Activated naive CD4-positive, alpha-beta T cell treated with anti-CD3 and anti-CD28 coated beads for 36 hours (primary cell): ENCODE measurements at regions not wholly inside any gene's neighbourhood (a gene's known extent, or its start where the extent isn't known, plus 50 kb on each side); places are given as distances from the start of the nearest gene placed in this dataset.
"Not testable (repeated sequence)": the region's sequence is repeated elsewhere in the genome, so short reads cannot be mapped to it uniquely, and the experiment has no call there.

Experiments
- CTCF ChIA-PET: fragments of 350-600 bp; sonication (Branson Sonifier 250); formaldehyde crosslinking; loops from one replicate; lab custom pipeline; 2021; ENCODE audit warnings: antibody characterized with exemption; lab: Charles Lee
- DNase-seq: peaks from one replicate; pipeline ENCODE4 v3.0.0-alpha.2; 2020
- H3K27ac Mint-ChIP-seq: one replicate; pipeline ENCODE4 v1.8.0; 2021; ENCODE audit warnings: mild to moderate bottlenecking, mixed read lengths
- H3K27me3 Mint-ChIP-seq: one replicate; pipeline ENCODE4 v1.8.0; 2021; ENCODE audit warnings: low read depth, mixed read lengths
- H3K36me3 Mint-ChIP-seq: one replicate; pipeline ENCODE4 v1.8.0; 2021; ENCODE audit warnings: low read depth, mixed read lengths
- H3K4me1 Mint-ChIP-seq: one replicate; pipeline ENCODE4 v1.8.0; 2021; ENCODE audit warnings: low read depth, mixed read lengths
- H3K4me3 Mint-ChIP-seq: one replicate; pipeline ENCODE4 v1.8.0; 2021; ENCODE audit warnings: mild to moderate bottlenecking, moderate library complexity, mixed read lengths
- H3K9me3 Mint-ChIP-seq: one replicate; pipeline ENCODE4 v1.8.0; 2021; ENCODE audit warnings: mixed read lengths
- intact Hi-C: fragments of 100-400 bp; cut with micrococcal nuclease; formaldehyde crosslinking; loops from one replicate; pipeline ENCODE4 v1.15.1; 2023

DNA sequence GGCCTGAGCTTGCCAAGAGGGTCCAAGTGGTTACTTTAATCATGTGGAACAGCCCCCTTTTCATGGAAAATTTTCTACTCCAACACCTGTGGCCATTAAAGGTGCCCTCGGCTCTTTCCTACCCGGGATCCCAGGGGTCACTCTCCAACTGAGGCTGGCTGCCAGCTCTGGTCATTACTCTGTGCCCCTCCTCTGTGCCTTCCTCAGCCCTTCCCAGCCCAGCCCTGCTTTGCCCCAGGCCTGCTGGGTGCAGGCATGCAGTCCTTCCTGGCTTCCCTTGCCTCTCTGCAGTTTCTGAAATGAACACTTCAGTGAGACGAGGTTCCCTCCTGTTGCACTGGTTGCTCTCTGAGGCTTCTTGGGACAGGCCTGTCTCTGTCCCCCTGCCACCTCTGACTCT lies 951.1 kb upstream of the ZNF722 start:
- H3K9me3 Mint-ChIP-seq, result peaks cover 17% of the 10 kb centered on the region
- H3K36me3 Mint-ChIP-seq, result no peaks in the 10 kb centered on the region
- intact Hi-C loops, result no loop called here
- no peaks in the 10 kb centered on the region for H3K27me3 Mint-ChIP-seq
- H3K4me1 Mint-ChIP-seq, result no peaks in the 10 kb centered on the region
- H3K4me3 Mint-ChIP-seq, result no peak overlapping the region
- DNase-seq, result no peak
- CTCF ChIA-PET, result no interaction called here
- no peak overlapping the region for H3K27ac Mint-ChIP-seq

DNA sequence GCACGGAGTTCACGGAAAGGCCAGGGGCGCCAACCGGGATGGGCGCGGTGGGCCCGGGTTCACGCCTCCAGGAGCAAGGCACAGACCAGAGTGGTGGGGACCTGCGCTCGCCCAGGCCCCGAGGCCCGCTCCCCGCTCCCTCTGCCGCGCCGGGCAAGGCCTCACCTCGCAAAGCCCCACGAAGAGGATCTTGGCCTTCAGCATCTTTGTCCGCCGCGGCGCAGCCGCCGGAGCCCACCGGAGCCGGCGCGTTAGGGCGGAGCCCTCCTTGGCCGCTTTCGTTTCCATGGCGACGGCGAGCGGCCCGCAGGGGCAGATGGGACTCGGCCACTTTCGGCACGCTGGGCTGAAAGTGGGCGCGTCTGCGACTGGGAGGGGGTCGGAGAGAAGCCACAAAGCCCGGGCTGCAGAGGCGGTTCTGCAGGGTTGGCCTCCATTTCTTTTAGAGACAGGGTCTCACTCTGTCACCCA lies 944.4 kb upstream of the ZNF722 start:
- Mint-ChIP-seq H3K27ac (no peak overlapping the region), H3K4me3 (no peak overlapping the region), H3K4me1 (no peaks in the 10 kb centered on the region), H3K27me3 (no peaks in the 10 kb centered on the region), H3K9me3 (peaks cover 17% of the 10 kb centered on the region), H3K36me3 (peaks cover 1% of the 10 kb centered on the region)
- no peak for DNase-seq
- intact Hi-C loops, result no loop called here
- CTCF ChIA-PET, result no interaction called here

DNA sequence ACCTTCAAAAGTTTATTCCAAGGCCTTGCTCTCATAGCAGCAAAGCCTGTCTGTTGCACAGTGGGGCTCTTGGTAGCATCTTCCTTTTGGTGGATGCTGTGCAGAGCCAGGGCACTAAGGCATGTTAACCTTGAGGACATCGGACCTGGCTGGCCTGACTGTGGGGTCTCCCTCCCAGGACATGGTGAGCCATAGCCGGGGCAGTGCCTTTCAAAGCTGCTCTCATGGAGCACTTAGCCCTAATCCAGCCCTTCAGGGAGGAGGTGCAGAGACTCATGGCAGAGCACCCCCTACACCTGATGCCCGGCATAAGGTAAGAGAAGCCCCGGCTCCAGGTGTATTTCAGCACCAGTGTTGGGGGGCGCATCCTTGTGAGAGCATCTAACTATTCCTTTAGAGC lies 941.4 kb upstream of the ZNF722 start:
- no peak for DNase-seq
- H3K4me1 Mint-ChIP-seq, result no peaks in the 10 kb centered on the region
- no peaks in the 10 kb centered on the region for H3K27me3 Mint-ChIP-seq
- no peak overlapping the region for H3K4me3 Mint-ChIP-seq
- peaks cover 8% of the 10 kb centered on the region for H3K9me3 Mint-ChIP-seq
- H3K36me3 Mint-ChIP-seq, result peaks cover 1% of the 10 kb centered on the region
- no peak overlapping the region for H3K27ac Mint-ChIP-seq
- intact Hi-C loops, result no loop called here
- CTCF ChIA-PET, result no interaction called here

DNA sequence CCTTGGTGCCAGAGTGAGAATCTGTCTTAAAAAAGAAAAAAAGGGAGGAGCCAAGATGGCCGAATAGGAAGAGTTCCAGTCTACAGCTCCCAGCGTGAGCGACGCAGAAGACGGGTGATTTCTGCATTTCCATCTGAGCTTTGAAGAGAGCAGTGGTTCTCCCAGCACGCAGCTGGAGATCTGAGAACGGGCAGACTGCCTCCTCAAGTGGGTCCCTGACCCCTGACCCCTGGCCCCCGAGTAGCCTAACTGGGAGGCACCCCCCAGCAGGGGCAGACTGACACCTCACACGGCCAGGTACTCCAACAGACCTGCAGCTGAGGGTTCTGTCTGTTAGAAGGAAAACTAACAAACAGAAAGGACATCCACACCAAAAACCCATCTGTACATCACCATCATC lies 937.9 kb upstream of the ZNF722 start:
- H3K27ac Mint-ChIP-seq, H3K4me1 Mint-ChIP-seq, CTCF ChIA-PET, intact Hi-C loops, H3K36me3 Mint-ChIP-seq, DNase-seq, H3K9me3 Mint-ChIP-seq, H3K27me3 Mint-ChIP-seq, H3K4me3 Mint-ChIP-seq: not testable (repeated sequence)

DNA sequence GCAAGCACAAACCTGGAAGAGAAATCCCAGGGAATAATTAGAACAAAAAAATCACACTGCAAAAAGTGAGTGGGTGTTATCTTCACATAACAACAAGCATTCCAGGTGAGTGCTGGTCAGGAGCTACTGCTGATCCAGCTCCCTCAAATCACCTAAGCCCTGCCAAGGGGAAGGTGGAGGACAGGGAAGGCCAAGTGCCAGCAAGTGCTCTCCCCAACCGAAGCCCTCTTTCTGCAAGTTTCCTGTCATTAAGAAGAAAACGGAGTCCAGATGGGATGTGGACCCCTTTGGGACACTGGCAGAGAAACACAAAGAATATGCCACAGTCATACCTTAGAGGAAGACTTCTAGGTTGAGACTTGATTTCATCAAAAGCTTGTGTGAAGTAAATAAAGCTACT lies 933.0 kb upstream of the ZNF722 start:
- intact Hi-C loops, result no loop called here
- Mint-ChIP-seq H3K36me3 (peaks cover 4% of the 10 kb centered on the region), H3K4me1 (no peaks in the 10 kb centered on the region), H3K4me3 (no peak overlapping the region), H3K27me3 (no peaks in the 10 kb centered on the region), H3K9me3 (peaks cover 20% of the 10 kb centered on the region), H3K27ac (no peak overlapping the region)
- no peak for DNase-seq
- CTCF ChIA-PET, result no interaction called here

DNA sequence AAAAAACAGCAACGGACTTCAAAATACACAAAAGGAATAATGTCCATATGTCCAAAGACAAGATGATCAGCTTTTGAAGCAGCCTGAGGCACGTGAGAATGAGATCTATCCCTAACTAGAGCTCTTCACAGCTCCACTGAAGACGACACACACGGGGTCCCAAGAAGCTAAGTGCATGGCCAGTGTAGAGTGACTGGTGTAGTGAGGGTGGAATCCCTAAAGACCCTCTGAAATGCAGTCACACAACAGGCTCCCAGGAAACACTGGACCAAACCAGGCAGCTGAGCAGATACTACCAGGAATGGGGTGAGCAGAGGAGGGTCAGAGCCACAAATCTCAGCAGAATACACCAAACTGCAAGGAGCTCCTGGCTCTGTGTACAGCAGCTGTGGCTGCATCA lies 932.4 kb upstream of the ZNF722 start:
- intact Hi-C loops, H3K27ac Mint-ChIP-seq, H3K27me3 Mint-ChIP-seq, CTCF ChIA-PET, H3K36me3 Mint-ChIP-seq, H3K4me3 Mint-ChIP-seq, DNase-seq, H3K4me1 Mint-ChIP-seq: not testable (repeated sequence)
- H3K9me3 Mint-ChIP-seq, result peaks cover 20% of the 10 kb centered on the region

DNA sequence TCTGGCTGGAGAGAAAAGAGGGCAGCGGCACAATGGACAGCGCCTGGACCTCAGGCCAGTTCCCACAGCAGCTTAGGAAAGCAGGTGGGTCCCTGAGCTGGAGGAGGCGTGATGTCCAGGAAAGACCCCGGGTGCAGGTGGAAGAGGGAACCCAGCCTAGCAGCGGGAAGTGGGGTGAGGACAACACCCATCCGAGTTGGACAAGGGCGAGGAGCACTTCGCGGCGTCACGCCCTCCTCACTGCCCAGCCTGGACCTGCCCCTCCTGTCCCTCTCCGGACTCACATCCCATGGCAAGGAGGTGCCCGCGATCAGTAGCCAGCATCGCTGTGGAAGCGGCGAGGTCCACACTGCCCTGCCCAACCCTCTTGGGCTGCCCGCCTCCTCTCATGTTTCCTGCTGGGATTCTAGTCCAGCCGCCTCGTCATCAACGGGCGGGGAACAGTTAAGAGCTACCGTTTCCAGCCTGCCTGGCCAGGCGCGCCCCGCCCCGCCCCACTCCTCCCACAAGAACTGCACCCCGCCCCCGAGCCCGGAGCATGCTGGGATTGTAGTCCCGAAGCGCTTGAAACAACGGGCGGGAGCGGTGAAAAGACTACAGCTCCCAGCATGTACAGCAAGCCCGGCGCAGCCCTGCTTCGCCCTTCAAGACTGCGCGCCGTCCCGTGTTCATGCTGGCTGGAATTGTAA lies 930.6 kb upstream of the ZNF722 start:
- DNase-seq, result no peak
- Mint-ChIP-seq H3K36me3 (peaks cover 2% of the 10 kb centered on the region), H3K4me3 (no peak overlapping the region), H3K9me3 (peaks cover 16% of the 10 kb centered on the region), H3K27ac (no peak overlapping the region), H3K4me1 (no peaks in the 10 kb centered on the region), H3K27me3 (no peaks in the 10 kb centered on the region)
- CTCF ChIA-PET, result no interaction called here
- intact Hi-C loops, result no loop called here

DNA sequence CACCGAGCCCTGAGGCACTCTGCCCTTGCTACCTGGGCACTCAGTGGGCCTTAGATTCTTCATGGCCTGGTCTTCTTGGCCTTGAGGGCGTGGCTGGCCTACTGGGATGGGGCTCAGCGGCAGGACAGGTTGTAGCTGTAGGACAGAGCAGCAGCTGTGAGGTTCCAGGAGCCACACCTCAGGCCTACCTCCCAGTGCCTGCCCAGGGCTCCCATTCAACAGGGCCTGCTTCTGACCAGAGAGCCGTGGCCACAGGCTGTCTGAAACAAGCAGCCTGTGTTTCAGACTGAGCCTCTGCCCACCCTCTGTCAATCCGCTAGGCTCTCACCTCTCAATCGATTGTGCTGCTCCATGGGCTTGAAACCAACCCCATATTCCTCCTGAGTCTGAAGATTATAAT lies 928.0 kb upstream of the ZNF722 start:
- CTCF ChIA-PET, result no interaction called here
- Mint-ChIP-seq H3K36me3 (peaks cover 3% of the 10 kb centered on the region), H3K4me3 (no peak overlapping the region), H3K27me3 (no peaks in the 10 kb centered on the region), H3K27ac (no peak overlapping the region), H3K9me3 (peaks cover 18% of the 10 kb centered on the region), H3K4me1 (no peaks in the 10 kb centered on the region)
- DNase-seq, result no peak
- intact Hi-C loops, result no loop called here

DNA sequence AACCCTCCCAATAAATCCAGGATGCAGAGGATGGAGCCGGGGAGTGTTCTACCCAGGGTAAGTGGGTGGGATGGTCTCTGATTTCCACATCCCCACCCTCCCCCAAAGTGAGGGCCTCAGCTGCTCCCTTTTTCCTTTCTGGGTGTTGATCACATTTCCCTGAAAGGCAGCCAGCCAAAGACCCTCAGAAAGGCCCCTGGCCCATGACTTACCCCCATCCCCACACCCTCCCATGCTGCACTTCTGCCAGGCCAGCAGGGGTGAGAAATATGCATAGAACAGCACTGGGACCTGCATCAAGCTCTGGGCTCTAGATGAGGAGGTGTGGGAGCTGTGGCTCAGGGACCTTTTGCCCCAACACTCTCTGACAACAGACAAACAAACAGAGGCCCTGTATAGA lies 927.3 kb upstream of the ZNF722 start:
- Mint-ChIP-seq H3K4me3 (no peak overlapping the region), H3K27ac (no peak overlapping the region), H3K9me3 (peaks cover 19% of the 10 kb centered on the region), H3K27me3 (no peaks in the 10 kb centered on the region), H3K36me3 (peaks cover 3% of the 10 kb centered on the region), H3K4me1 (no peaks in the 10 kb centered on the region)
- intact Hi-C loops, result no loop called here
- no peak for DNase-seq
- CTCF ChIA-PET, result no interaction called here

DNA sequence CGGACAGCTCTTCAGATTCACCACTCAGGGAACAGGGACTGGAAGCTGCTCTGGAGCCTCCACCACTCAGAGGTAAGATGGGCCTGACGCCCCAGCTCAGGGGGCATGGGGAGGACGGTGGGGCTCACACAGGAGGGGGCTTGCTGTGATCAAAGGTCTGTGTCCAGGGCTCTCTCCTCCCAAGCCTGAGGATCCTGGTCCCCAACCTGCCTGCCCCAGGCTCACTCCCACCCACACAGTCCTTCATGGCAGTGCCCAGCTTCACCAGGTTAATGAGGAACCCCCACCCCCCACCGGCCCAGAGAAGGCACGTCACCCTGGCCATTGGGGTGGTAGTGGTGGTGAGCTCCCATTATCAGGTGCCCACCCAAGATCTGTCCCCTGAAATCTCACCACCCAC lies 926.7 kb upstream of the ZNF722 start:
- no peak for DNase-seq
- Mint-ChIP-seq H3K27me3 (no peaks in the 10 kb centered on the region), H3K9me3 (peaks cover 17% of the 10 kb centered on the region), H3K36me3 (peaks cover 3% of the 10 kb centered on the region), H3K27ac (no peak overlapping the region), H3K4me3 (no peak overlapping the region), H3K4me1 (no peaks in the 10 kb centered on the region)
- intact Hi-C loops, result no loop called here
- CTCF ChIA-PET, result no interaction called here

DNA sequence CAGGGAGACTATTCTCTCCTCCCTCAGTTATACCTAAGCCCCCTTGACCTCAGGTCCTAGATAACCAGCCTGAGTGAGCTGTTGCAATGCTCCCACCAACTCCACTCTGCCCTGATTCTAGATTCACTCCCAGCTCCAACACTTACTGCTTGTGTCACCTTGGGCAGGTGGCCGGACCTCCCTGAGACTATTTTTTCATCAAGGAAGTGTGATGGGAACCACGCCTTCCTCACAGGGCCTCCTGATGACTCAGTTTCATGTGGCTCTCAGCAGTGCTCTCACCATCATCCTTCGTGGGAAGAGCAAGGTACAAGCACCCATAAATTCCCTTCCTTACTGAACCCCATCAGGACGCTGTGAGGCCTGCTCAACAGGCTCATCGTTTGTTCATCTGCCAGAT lies 925.8 kb upstream of the ZNF722 start:
- H3K36me3 Mint-ChIP-seq, result peaks cover 3% of the 10 kb centered on the region
- CTCF ChIA-PET, result no interaction called here
- no peaks in the 10 kb centered on the region for H3K27me3 Mint-ChIP-seq
- no peak overlapping the region for H3K27ac Mint-ChIP-seq
- DNase-seq, result no peak
- H3K9me3 Mint-ChIP-seq, result peaks cover 17% of the 10 kb centered on the region
- intact Hi-C loops, result no loop called here
- H3K4me3 Mint-ChIP-seq, result no peak overlapping the region
- H3K4me1 Mint-ChIP-seq, result no peaks in the 10 kb centered on the region

DNA sequence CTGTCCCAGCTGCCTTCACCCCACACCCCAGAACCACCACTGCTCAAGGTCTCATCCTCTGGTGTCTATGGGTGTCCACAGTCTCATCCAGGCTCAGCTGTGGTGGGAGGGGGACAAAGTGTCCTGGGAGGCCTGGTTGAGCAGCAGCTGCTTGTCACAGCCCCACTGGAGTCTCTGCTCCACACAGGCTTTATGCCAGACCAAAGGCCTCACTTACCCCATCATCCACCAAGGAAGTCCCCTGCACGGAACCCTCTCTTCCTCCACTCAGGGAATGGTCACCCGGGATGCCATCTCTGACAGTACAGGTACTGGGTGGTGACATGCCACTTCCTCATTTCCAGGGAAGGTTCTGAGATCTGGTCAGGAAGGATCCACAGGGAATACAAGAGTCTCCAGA lies 925.4 kb upstream of the ZNF722 start:
- CTCF ChIA-PET, result no interaction called here
- Mint-ChIP-seq H3K9me3 (peaks cover 18% of the 10 kb centered on the region), H3K27ac (no peak overlapping the region), H3K27me3 (no peaks in the 10 kb centered on the region), H3K36me3 (peaks cover 3% of the 10 kb centered on the region), H3K4me3 (no peak overlapping the region), H3K4me1 (no peaks in the 10 kb centered on the region)
- intact Hi-C loops, result no loop called here
- DNase-seq, result no peak

DNA sequence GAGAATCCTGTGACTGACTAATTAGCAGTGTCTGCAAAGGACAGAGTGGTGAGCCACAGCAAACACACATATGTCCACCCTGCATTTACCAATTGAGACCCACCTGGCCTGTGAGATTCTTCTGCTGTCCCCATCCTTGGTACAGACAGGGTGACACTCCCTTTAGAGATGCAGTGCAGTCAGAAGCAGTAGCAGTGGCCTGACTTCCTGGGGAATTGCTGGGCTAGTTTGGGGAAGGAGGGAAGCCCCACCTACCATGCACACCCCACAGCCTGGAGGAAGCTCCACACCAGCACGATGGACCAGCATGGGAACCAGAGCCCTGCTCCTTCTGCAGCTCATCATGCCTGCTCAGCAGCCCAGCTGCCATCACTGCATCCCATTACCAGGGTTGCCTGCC lies 924.9 kb upstream of the ZNF722 start:
- intact Hi-C loops, result no loop called here
- H3K4me1 Mint-ChIP-seq, result no peaks in the 10 kb centered on the region
- no peak overlapping the region for H3K4me3 Mint-ChIP-seq
- H3K36me3 Mint-ChIP-seq, result peaks cover 3% of the 10 kb centered on the region
- peaks cover 18% of the 10 kb centered on the region for H3K9me3 Mint-ChIP-seq
- CTCF ChIA-PET, result no interaction called here
- H3K27me3 Mint-ChIP-seq, result no peaks in the 10 kb centered on the region
- H3K27ac Mint-ChIP-seq, result no peak overlapping the region
- no peak for DNase-seq
